GM23338 (cell line): ENCODE measurements at regions not wholly inside any gene's neighbourhood (a gene's known extent, or its start where the extent isn't known, plus 50 kb on each side); places are given as distances from the start of the nearest gene placed in this dataset.
A peak's percentile ranks its signal among the peaks of the same experiment; 100 is the strongest.

Experiments
- ATAC-seq: fragments of 200-7000 bp; cut with Tn5 transposase; 3 replicates; pipeline ENCODE4 v1.9.1; 2020
- DNase-seq: peaks from one replicate; pipeline ENCODE4 v3.0.0-alpha.2; 2015; ENCODE audit warnings: low spot score
- H2AFZ ChIP-seq: fragments of 200-600 bp; sonication (generic); 2 replicates; pipeline ENCODE4 v1.8.0; 2016; ENCODE audit warnings: antibody characterized with exemption, mild to moderate bottlenecking, moderate library complexity
- H3F3A ChIP-seq: fragments of 200-600 bp; sonication (generic); replicated peaks from 2 replicates; pipeline ENCODE4 v1.8.0; 2017; ENCODE audit warnings: antibody characterized with exemption, mixed run types, low read depth
- H3K27ac ChIP-seq: fragments of 200-600 bp; sonication (generic); 2 replicates; pipeline ENCODE4 v1.6.1; 2016; ENCODE audit warnings: low read depth
- H3K27me3 ChIP-seq: fragments of 200-600 bp; sonication (generic); 2 replicates; pipeline ENCODE4 v1.8.0; 2016; ENCODE audit warnings: mild to moderate bottlenecking, mixed run types, moderate library complexity; ENCODE audit not compliant: insufficient read depth
- H3K36me3 ChIP-seq: fragments of 200-600 bp; sonication (generic); 2 replicates; pipeline ENCODE4 v1.8.0; 2016; ENCODE audit warnings: mild to moderate bottlenecking; ENCODE audit not compliant: insufficient read depth
- H3K4me1 ChIP-seq: fragments of 200-600 bp; sonication (generic); 2 replicates; pipeline ENCODE4 v1.8.0; 2016; ENCODE audit warnings: mild to moderate bottlenecking, moderate library complexity; ENCODE audit not compliant: insufficient read depth
- H3K4me2 ChIP-seq: fragments of 200-600 bp; sonication (generic); 2 replicates; pipeline ENCODE4 v1.7.1; 2017; ENCODE audit warnings: mixed run types
- H3K4me3 ChIP-seq: fragments of 200-600 bp; sonication (generic); 2 replicates; pipeline ENCODE4 v1.6.1; 2016; ENCODE audit warnings: mixed run types
- H3K79me2 ChIP-seq: fragments of 200-600 bp; sonication (generic); replicated peaks from 2 replicates; pipeline ENCODE4 v1.8.0; 2017; ENCODE audit warnings: mild to moderate bottlenecking; ENCODE audit not compliant: insufficient read depth
- H3K9me2 ChIP-seq: fragments of 200-600 bp; sonication (generic); 2 replicates; pipeline ENCODE4 v1.8.0; 2017; ENCODE audit not compliant: insufficient read depth
- H4K20me1 ChIP-seq: fragments of 200-600 bp; sonication (generic); replicated peaks from 2 replicates; pipeline ENCODE4 v1.8.0; 2017; ENCODE audit warnings: mild to moderate bottlenecking; ENCODE audit not compliant: insufficient read depth
- H3K27ac Mint-ChIP-seq: 2 replicates; pipeline ENCODE4 v1.8.0; 2020; ENCODE audit warnings: inconsistent platforms, mild to moderate bottlenecking, moderate library complexity, mixed read lengths
- H3K27me3 Mint-ChIP-seq: 3 replicates; pipeline ENCODE4 v1.8.0; 2022; ENCODE audit warnings: low read depth, mild to moderate bottlenecking, moderate library complexity, mixed read lengths, inconsistent platforms; ENCODE audit not compliant: insufficient read depth, poor library complexity
- H3K36me3 Mint-ChIP-seq: 3 replicates; pipeline ENCODE4 v1.8.0; 2021; ENCODE audit warnings: low read depth, mild to moderate bottlenecking, inconsistent platforms, moderate library complexity, mixed read lengths
- H3K4me1 Mint-ChIP-seq: 3 replicates; pipeline ENCODE4 v1.8.0; 2020; ENCODE audit warnings: mild to moderate bottlenecking, inconsistent platforms, mixed read lengths
- H3K4me3 Mint-ChIP-seq: 3 replicates; pipeline ENCODE4 v1.8.0; 2021; ENCODE audit warnings: moderate library complexity, mild to moderate bottlenecking, inconsistent platforms, mixed read lengths
- H3K9me3 Mint-ChIP-seq: 3 replicates; pipeline ENCODE4 v1.8.0; 2020; ENCODE audit warnings: moderate library complexity, mild to moderate bottlenecking, inconsistent platforms, mixed read lengths
- CREB1 ChIP-seq: fragments of 250-450 bp; sonication (Bioruptor Pico); IDR thresholded peaks from 2 replicates; pipeline ENCODE4 v1.5.0; 2020; ENCODE audit warnings: low read depth, mild to moderate bottlenecking, moderate library complexity
- EZH2 ChIP-seq: fragments of 200-600 bp; sonication (generic); IDR thresholded peaks from one replicate; pipeline ENCODE4 v1.8.0; 2017; ENCODE audit warnings: antibody characterized with exemption, mild to moderate bottlenecking, low read depth; ENCODE audit not compliant: unreplicated experiment
- EZH2phosphoT487 ChIP-seq: fragments of 200-600 bp; sonication (generic); IDR thresholded peaks from one replicate; pipeline ENCODE4 v1.8.1; 2018; ENCODE audit warnings: antibody characterized with exemption; ENCODE audit not compliant: unreplicated experiment
- POLR2AphosphoS5 ChIP-seq: IDR thresholded peaks from 2 replicates; pipeline ENCODE4 v1.6.1; 2016; ENCODE audit warnings: antibody characterized with exemption, low read depth
- STAT1 ChIP-seq: IDR thresholded peaks from one replicate; pipeline ENCODE4 v1.6.1; 2016; ENCODE audit warnings: antibody characterized with exemption; ENCODE audit not compliant: unreplicated experiment
- ZNF114 ChIP-seq: fragments of 250-450 bp; sonication (Bioruptor Pico); IDR thresholded peaks from 2 replicates; pipeline ENCODE4 v1.5.0; 2020; ENCODE audit warnings: mild to moderate bottlenecking, moderate library complexity
- ZNF331 ChIP-seq: fragments of 250-450 bp; sonication (Bioruptor Pico); IDR thresholded peaks from 2 replicates; pipeline ENCODE4 v1.5.0; 2020; ENCODE audit warnings: low read depth, mild to moderate bottlenecking, moderate library complexity
- ZNF462 ChIP-seq: fragments of 250-450 bp; sonication (Bioruptor Pico); IDR thresholded peaks from 2 replicates; pipeline ENCODE4 v1.5.0; 2020; ENCODE audit warnings: mild to moderate bottlenecking, moderate library complexity
- TF ChIP-seq, protein P1 (sequence below): IDR thresholded peaks from 2 replicates; pipeline ENCODE4 v1.6.1; 2016; ENCODE audit warnings: antibody characterized with exemption
- TF ChIP-seq, protein P2 (sequence below), 2 experiments: fragments of 200-600 bp in 1 of 2; sonication (generic) in 1 of 2; conservative IDR thresholded peaks; 2 replicates each; pipeline versions ENCODE4 v1.5.1 to v1.6.1; 2016 to 2017; ENCODE audit warnings: antibody characterized with exemption in 2 of 2, low read depth in 2 of 2, mild to moderate bottlenecking in 2 of 2, moderate library complexity in 1 of 2
- TF ChIP-seq, protein P3 (sequence below): IDR thresholded peaks from one replicate; pipeline ENCODE4 v1.6.1; 2018; ENCODE audit warnings: antibody characterized with exemption; ENCODE audit not compliant: unreplicated experiment

DNA sequence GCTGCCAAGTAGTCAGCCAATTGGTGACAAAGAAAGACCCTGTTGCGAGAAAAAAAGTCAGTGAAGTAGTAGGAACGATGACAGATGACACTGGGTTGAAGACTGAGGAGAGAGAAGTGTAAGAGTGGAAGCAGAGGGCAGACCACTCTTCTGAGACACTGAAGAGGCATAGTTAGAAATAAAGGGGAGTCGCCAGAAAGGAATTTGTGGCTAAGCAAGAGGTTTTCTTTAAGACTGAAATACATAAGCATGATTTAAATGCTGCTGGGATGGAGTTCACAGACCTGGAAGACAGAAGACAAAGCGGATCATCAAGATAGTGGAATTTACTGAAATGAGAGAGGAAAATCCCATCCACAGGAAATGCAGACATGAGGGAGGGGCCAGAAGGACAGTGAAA lies 56.2 kb upstream of the USPL1 start:
- peaks cover 8% of the 10 kb centered on the region; the same call in 1 of the 3 replicates for H3K4me1 Mint-ChIP-seq
- H3K4me3 Mint-ChIP-seq, result no peak overlapping the region
- Histone ChIP-seq H3K79me2 (no peaks in the 10 kb centered on the region), H3F3A (no peaks in the 10 kb centered on the region), H3K36me3 (no peaks in the 10 kb centered on the region), H3K4me1 (peaks cover 4% of the 10 kb centered on the region; the same call in 1 of the 2 replicates), H3K4me3 (no peak overlapping the region), H4K20me1 (no peaks in the 10 kb centered on the region), H3K27ac (no peak overlapping the region), H2AFZ (peak overlapping the region; percentile 66; the same call in 1 of the 2 replicates), H3K9me2 (no peaks in the 10 kb centered on the region), H3K4me2 (no peak overlapping the region), H3K27me3 (no peaks in the 10 kb centered on the region)
- DNase-seq (no peak), ATAC-seq (no peak)
- no peaks in the 10 kb centered on the region for H3K36me3 Mint-ChIP-seq
- TF ChIP-seq ZNF114 (CRISPR knock-in tag) (no peak), CREB1 (CRISPR knock-in tag) (no peak), ZNF331 (CRISPR knock-in tag) (no peak), POLR2AphosphoS5 (no peak), EZH2phosphoT487 (no peak), EZH2 (no peak), ZNF462 (CRISPR knock-in tag) (no peak), STAT1 (no peak)
- TF ChIP-seq, protein P1, sequence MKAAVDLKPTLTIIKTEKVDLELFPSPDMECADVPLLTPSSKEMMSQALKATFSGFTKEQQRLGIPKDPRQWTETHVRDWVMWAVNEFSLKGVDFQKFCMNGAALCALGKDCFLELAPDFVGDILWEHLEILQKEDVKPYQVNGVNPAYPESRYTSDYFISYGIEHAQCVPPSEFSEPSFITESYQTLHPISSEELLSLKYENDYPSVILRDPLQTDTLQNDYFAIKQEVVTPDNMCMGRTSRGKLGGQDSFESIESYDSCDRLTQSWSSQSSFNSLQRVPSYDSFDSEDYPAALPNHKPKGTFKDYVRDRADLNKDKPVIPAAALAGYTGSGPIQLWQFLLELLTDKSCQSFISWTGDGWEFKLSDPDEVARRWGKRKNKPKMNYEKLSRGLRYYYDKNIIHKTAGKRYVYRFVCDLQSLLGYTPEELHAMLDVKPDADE, result no peak
- TF ChIP-seq, protein P2, sequence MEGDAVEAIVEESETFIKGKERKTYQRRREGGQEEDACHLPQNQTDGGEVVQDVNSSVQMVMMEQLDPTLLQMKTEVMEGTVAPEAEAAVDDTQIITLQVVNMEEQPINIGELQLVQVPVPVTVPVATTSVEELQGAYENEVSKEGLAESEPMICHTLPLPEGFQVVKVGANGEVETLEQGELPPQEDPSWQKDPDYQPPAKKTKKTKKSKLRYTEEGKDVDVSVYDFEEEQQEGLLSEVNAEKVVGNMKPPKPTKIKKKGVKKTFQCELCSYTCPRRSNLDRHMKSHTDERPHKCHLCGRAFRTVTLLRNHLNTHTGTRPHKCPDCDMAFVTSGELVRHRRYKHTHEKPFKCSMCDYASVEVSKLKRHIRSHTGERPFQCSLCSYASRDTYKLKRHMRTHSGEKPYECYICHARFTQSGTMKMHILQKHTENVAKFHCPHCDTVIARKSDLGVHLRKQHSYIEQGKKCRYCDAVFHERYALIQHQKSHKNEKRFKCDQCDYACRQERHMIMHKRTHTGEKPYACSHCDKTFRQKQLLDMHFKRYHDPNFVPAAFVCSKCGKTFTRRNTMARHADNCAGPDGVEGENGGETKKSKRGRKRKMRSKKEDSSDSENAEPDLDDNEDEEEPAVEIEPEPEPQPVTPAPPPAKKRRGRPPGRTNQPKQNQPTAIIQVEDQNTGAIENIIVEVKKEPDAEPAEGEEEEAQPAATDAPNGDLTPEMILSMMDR (conservative IDR thresholded peaks at IDR 0.05; ENCODE audit: low read depth in 2 of 2), result no peak
- TF ChIP-seq, protein P3, sequence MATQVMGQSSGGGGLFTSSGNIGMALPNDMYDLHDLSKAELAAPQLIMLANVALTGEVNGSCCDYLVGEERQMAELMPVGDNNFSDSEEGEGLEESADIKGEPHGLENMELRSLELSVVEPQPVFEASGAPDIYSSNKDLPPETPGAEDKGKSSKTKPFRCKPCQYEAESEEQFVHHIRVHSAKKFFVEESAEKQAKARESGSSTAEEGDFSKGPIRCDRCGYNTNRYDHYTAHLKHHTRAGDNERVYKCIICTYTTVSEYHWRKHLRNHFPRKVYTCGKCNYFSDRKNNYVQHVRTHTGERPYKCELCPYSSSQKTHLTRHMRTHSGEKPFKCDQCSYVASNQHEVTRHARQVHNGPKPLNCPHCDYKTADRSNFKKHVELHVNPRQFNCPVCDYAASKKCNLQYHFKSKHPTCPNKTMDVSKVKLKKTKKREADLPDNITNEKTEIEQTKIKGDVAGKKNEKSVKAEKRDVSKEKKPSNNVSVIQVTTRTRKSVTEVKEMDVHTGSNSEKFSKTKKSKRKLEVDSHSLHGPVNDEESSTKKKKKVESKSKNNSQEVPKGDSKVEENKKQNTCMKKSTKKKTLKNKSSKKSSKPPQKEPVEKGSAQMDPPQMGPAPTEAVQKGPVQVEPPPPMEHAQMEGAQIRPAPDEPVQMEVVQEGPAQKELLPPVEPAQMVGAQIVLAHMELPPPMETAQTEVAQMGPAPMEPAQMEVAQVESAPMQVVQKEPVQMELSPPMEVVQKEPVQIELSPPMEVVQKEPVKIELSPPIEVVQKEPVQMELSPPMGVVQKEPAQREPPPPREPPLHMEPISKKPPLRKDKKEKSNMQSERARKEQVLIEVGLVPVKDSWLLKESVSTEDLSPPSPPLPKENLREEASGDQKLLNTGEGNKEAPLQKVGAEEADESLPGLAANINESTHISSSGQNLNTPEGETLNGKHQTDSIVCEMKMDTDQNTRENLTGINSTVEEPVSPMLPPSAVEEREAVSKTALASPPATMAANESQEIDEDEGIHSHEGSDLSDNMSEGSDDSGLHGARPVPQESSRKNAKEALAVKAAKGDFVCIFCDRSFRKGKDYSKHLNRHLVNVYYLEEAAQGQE, result no peak
- no peaks in the 10 kb centered on the region for H3K27me3 Mint-ChIP-seq
- no peak overlapping the region for H3K27ac Mint-ChIP-seq
- no peaks in the 10 kb centered on the region for H3K9me3 Mint-ChIP-seq
